GM12878 (cell line): ENCODE measurements at regions not wholly inside any gene's neighbourhood (a gene's known extent, or its start where the extent isn't known, plus 50 kb on each side); places are given as distances from the start of the nearest gene placed in this dataset.

Experiments
- ATAC-seq: fragments of 200-7000 bp; cut with Tn5 transposase; 3 replicates; pipeline ENCODE4 v1.9.1; 2020; ENCODE audit warnings: mild to moderate bottlenecking, moderate library complexity
- BruUV-seq: library from RNA; stranded (reverse); fragments of 400-500 nt; replicated peaks from 2 replicates; lab custom pipeline; 2021; lab: Mats Ljungman, UMichigan
- CTCF ChIA-PET: fragments of 300-600 bp; sonication (Branson Sonifier 250); formaldehyde crosslinking; extraction: SDS; loops from one replicate; lab custom pipeline; 2021; ENCODE audit warnings: inconsistent platforms; lab: Yijun Ruan, JAX
- POLR2A ChIA-PET: fragments of 350-600 bp; formaldehyde crosslinking; extraction: SDS; loops from one replicate; lab custom pipeline; 2021; ENCODE audit warnings: inconsistent platforms; lab: Charles Lee
- RAD21 ChIA-PET: fragments of 300-600 bp; sonication (Branson Sonifier 250); formaldehyde crosslinking; loops from one replicate; lab custom pipeline; 2023; ENCODE audit warnings: antibody characterized with exemption; ENCODE audit not compliant: unreplicated experiment; lab: Charles Lee
- SMC1A ChIA-PET: fragments of 300-600 bp; sonication (Branson Sonifier 250); formaldehyde crosslinking; loops from one replicate; lab custom pipeline; 2023; ENCODE audit not compliant: unreplicated experiment, uncharacterized antibody; lab: Charles Lee
- DNase-seq: peaks from one replicate; pipeline ENCODE4 v3.0.0-alpha.2; 2011; ENCODE audit warnings: low read depth, low spot score
- FAIRE-seq: peaks from 3 replicates; lab custom pipeline; 2011; peaks lifted over from hg19 to GRCh38; lab: Jason Lieb, UNC
- H2AFZ ChIP-seq: 2 replicates; pipeline ENCODE4 v1.6.0; 2011; ENCODE audit warnings: low read depth, low read length, control low read depth; ENCODE audit not compliant: control insufficient read depth
- H3K27ac ChIP-seq: 2 replicates; pipeline ENCODE4 v1.5.1; 2011; ENCODE audit warnings: control low read depth; ENCODE audit not compliant: control insufficient read depth, insufficient read depth
- H3K27me3 ChIP-seq, 2 experiments: replicated peaks in 1 of 2; 2 replicates each; pipeline versions ENCODE4 v1.6.0 to v1.6.1; 2011; ENCODE audit warnings: low read length in 1 of 2; ENCODE audit not compliant: control insufficient read depth in 2 of 2, insufficient read depth in 2 of 2
- H3K36me3 ChIP-seq, 2 experiments: 2 replicates each; pipeline ENCODE4 v1.5.1; 2011; ENCODE audit warnings: low read length in 1 of 2; ENCODE audit not compliant: control insufficient read depth in 2 of 2, insufficient read depth in 2 of 2
- H3K4me1 ChIP-seq: 2 replicates; pipeline ENCODE4 v1.6.1; 2011; ENCODE audit warnings: mild to moderate bottlenecking, low read length, moderate library complexity, mixed read lengths; ENCODE audit not compliant: control insufficient read depth, insufficient read depth
- H3K4me2 ChIP-seq: 2 replicates; pipeline ENCODE4 v1.6.0; 2011; ENCODE audit warnings: control low read depth; ENCODE audit not compliant: control insufficient read depth, insufficient read depth
- H3K4me3 ChIP-seq: fragments of 200-600 bp; sonication (generic); 2 replicates; pipeline ENCODE4 v1.5.1; 2016
- H3K79me2 ChIP-seq: 2 replicates; pipeline ENCODE4 v1.6.0; 2011; ENCODE audit warnings: low read length; ENCODE audit not compliant: control insufficient read depth, insufficient read depth
- H3K9ac ChIP-seq: 2 replicates; pipeline ENCODE4 v1.8.0; 2011; ENCODE audit warnings: low read length, control low read depth, mixed read lengths; ENCODE audit not compliant: control insufficient read depth, insufficient read depth
- H3K9me3 ChIP-seq: replicated peaks from 3 replicates; pipeline ENCODE4 v1.5.1; 2011; ENCODE audit warnings: mild to moderate bottlenecking, low read length; ENCODE audit not compliant: control insufficient read depth, insufficient read depth
- H4K20me1 ChIP-seq: 2 replicates; pipeline ENCODE4 v1.6.0; 2011; ENCODE audit not compliant: control insufficient read depth, insufficient read depth
- CBFB ChIP-seq: IDR thresholded peaks from 2 replicates; pipeline ENCODE4 v1.6.1; 2016; ENCODE audit warnings: antibody characterized with exemption, low read depth
- ZBTB33 ChIP-seq: fragments of 450-650 bp; IDR thresholded peaks from 2 replicates; pipeline ENCODE4 v1.6.1; 2017; ENCODE audit warnings: mild to moderate bottlenecking
- WGBS: methylation state at CpG from one replicate; pipeline ENCODE4 v1.1.6; 2016; ENCODE audit warnings: low lambda C conversion rate; ENCODE audit not compliant: insufficient replicate concordance, insufficient coverage; ENCODE audit errors: missing lambda C conversion rate; 5-methylcytosine and 5-hydroxymethylcytosine counted together
- in situ Hi-C: fragments of 300-500 bp; cut with MboI; formaldehyde crosslinking; loops from 9 replicates; pipeline ENCODE4 v1.14.3; 2018; ENCODE audit warnings: mixed read lengths
- intact Hi-C: fragments of 100-400 bp; cut with micrococcal nuclease; formaldehyde crosslinking; loops from one replicate; pipeline ENCODE4 v1.14.2; 2022; ENCODE audit not compliant: unreplicated experiment
- TF ChIP-seq, protein P1 (sequence below): IDR thresholded peaks from 2 replicates; pipeline ENCODE4 v1.6.1; 2012; ENCODE audit warnings: mild to moderate bottlenecking, low read depth, low read length
- TF ChIP-seq, protein P2 (sequence below): fragments of 450-650 bp; formaldehyde crosslinking; IDR thresholded peaks from 2 replicates; pipeline ENCODE4 v1.5.0; 2022; ENCODE audit warnings: mild to moderate bottlenecking, missing genetic modification characterization

DNA sequence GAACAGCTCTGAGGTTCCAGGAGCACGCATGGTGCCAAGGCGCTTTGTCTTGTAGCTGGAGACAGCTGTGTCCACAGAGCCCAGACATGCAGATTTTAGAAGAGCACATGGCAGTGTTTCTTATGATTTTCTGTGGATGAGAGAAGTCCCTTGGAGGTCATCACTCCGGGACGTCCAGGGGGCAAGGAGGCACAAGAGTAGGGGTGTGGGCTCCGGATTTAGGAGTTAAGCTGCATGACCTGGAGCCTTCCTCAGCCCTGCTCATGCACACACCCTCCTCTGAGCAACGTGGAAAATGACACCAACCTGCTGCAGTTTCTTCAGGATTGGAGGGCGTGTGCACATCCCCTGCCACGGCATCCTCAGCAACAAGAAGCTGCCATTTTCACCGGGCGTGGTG lies 1286.7 kb downstream of the TBC1D22A start:
- intact Hi-C loops (no loop called here), in situ Hi-C loops (no loop called here)
- H4K20me1 ChIP-seq = no peaks in the 10 kb centered on the region
- DNase-seq = no peak
- BruUV-seq = no TSS peak
- no peak overlapping the region for H3K9ac ChIP-seq
- H3K4me3 ChIP-seq = no peak overlapping the region
- ChIA-PET CTCF (interaction anchor here (0.7 kb wide), 1 partner anchor 1720 kb away, joined by 3 read pairs; no protein-coding TSS in a partner anchor), RAD21 (no interaction called here), POLR2A (no interaction called here), SMC1A (no interaction called here)
- no peak overlapping the region for H3K4me2 ChIP-seq
- no peak overlapping the region for H3K27ac ChIP-seq
- ATAC-seq = no peak
- no peaks in the 10 kb centered on the region for H3K36me3 ChIP-seq
- H3K4me1 ChIP-seq = peaks cover 16% of the 10 kb centered on the region
- WGBS = 37% methylated on average over 10 of the region's 10 CpGs
- no peak overlapping the region for H2AFZ ChIP-seq
- no peak for FAIRE-seq
- H3K27me3 ChIP-seq = no peaks in the 10 kb centered on the region
- no peaks in the 10 kb centered on the region for H3K9me3 ChIP-seq
- H3K79me2 ChIP-seq = no peaks in the 10 kb centered on the region
- TF ChIP-seq CBFB = no peak
- TF ChIP-seq, protein P1, sequence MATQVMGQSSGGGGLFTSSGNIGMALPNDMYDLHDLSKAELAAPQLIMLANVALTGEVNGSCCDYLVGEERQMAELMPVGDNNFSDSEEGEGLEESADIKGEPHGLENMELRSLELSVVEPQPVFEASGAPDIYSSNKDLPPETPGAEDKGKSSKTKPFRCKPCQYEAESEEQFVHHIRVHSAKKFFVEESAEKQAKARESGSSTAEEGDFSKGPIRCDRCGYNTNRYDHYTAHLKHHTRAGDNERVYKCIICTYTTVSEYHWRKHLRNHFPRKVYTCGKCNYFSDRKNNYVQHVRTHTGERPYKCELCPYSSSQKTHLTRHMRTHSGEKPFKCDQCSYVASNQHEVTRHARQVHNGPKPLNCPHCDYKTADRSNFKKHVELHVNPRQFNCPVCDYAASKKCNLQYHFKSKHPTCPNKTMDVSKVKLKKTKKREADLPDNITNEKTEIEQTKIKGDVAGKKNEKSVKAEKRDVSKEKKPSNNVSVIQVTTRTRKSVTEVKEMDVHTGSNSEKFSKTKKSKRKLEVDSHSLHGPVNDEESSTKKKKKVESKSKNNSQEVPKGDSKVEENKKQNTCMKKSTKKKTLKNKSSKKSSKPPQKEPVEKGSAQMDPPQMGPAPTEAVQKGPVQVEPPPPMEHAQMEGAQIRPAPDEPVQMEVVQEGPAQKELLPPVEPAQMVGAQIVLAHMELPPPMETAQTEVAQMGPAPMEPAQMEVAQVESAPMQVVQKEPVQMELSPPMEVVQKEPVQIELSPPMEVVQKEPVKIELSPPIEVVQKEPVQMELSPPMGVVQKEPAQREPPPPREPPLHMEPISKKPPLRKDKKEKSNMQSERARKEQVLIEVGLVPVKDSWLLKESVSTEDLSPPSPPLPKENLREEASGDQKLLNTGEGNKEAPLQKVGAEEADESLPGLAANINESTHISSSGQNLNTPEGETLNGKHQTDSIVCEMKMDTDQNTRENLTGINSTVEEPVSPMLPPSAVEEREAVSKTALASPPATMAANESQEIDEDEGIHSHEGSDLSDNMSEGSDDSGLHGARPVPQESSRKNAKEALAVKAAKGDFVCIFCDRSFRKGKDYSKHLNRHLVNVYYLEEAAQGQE = no peak
- TF ChIP-seq, protein P2, sequence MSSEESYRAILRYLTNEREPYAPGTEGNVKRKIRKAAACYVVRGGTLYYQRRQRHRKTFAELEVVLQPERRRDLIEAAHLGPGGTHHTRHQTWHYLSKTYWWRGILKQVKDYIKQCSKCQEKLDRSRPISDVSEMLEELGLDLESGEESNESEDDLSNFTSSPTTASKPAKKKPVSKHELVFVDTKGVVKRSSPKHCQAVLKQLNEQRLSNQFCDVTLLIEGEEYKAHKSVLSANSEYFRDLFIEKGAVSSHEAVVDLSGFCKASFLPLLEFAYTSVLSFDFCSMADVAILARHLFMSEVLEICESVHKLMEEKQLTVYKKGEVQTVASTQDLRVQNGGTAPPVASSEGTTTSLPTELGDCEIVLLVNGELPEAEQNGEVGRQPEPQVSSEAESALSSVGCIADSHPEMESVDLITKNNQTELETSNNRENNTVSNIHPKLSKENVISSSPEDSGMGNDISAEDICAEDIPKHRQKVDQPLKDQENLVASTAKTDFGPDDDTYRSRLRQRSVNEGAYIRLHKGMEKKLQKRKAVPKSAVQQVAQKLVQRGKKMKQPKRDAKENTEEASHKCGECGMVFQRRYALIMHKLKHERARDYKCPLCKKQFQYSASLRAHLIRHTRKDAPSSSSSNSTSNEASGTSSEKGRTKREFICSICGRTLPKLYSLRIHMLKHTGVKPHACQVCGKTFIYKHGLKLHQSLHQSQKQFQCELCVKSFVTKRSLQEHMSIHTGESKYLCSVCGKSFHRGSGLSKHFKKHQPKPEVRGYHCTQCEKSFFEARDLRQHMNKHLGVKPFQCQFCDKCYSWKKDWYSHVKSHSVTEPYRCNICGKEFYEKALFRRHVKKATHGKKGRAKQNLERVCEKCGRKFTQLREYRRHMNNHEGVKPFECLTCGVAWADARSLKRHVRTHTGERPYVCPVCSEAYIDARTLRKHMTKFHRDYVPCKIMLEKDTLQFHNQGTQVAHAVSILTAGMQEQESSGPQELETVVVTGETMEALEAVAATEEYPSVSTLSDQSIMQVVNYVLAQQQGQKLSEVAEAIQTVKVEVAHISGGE (CRISPR knock-in tag) = no peak
- TF ChIP-seq ZBTB33 = no peak
